Germinal center (tissue), 1 donor: ENCODE measurements at regions not wholly inside any gene's neighbourhood (a gene's known extent, or its start where the extent isn't known, plus 50 kb on each side); places are given as distances from the start of the nearest gene placed in this dataset.

ENCODE experiments used
- DNase-seq: peaks from one replicate; pipeline ENCODE4 v3.0.0; 2012; ENCODE audit warnings: mixed read lengths, low spot score

GRCh38 chr10:78248651-78249464 lies 215.2 kb downstream of the RPS24 start:
- DNase-seq = no peak

GRCh38 chr10:78249690-78250089 lies 216.0 kb downstream of the RPS24 start:
- DNase-seq = no peak

- no peak for DNase-seq
These were observed 216.8 kb downstream of the RPS24 start for GRCh38 chr10:78250313-78251015.

- no peak for DNase-seq
These were observed 217.3 kb downstream of the RPS24 start for GRCh38 chr10:78251016-78251385.

GRCh38 chr10:78252286-78252685 lies 218.6 kb downstream of the RPS24 start:
- DNase-seq = no peak

GRCh38 chr10:78253063-78253853 lies 219.6 kb downstream of the RPS24 start:
- no peak for DNase-seq

- no peak for DNase-seq
These were observed 220.3 kb downstream of the RPS24 start for GRCh38 chr10:78254013-78254412.

GRCh38 chr10:78255214-78255613 lies 221.6 kb downstream of the RPS24 start:
- DNase-seq = no peak

GRCh38 chr10:78255796-78256638 lies 222.4 kb downstream of the RPS24 start:
- no peak for DNase-seq

- DNase-seq = no peak
These were observed 224.8 kb downstream of the RPS24 start for GRCh38 chr10:78258323-78259030.

GRCh38 chr10:78259391-78259790 lies 225.7 kb downstream of the RPS24 start:
- DNase-seq = no peak

- no peak for DNase-seq
These were observed 226.5 kb downstream of the RPS24 start for GRCh38 chr10:78260141-78260540.

GRCh38 chr10:78260680-78261079 lies 227.0 kb downstream of the RPS24 start:
- no peak for DNase-seq

GRCh38 chr10:78261291-78261690 lies 227.6 kb downstream of the RPS24 start:
- DNase-seq = no peak

- no peak for DNase-seq
These were observed 229.2 kb downstream of the RPS24 start for GRCh38 chr10:78262860-78263259.

GRCh38 chr10:78263521-78263988 lies 229.9 kb downstream of the RPS24 start:
- no peak for DNase-seq

GRCh38 chr10:78264361-78264760 lies 230.7 kb downstream of the RPS24 start:
- DNase-seq = no peak

- no peak for DNase-seq
These were observed 233.2 kb downstream of the RPS24 start for GRCh38 chr10:78266741-78267469.

- DNase-seq = no peak
These were observed 233.9 kb downstream of the RPS24 start for GRCh38 chr10:78267598-78267997.

GRCh38 chr10:78269060-78269459 lies 235.4 kb downstream of the RPS24 start:
- no peak for DNase-seq
